B cell (primary cell): ENCODE measurements at regions not wholly inside any gene's neighbourhood (a gene's known extent, or its start where the extent isn't known, plus 50 kb on each side); places are given as distances from the start of the nearest gene placed in this dataset.

Source experiments
- EZH2 ChIP-seq: IDR thresholded peaks from 2 replicates; pipeline ENCODE4 v1.6.1; 2012; ENCODE audit warnings: borderline replicate concordance, low read depth, mild to moderate bottlenecking, moderate library complexity, low read length; ENCODE audit not compliant: insufficient read depth, poor library complexity, severe bottlenecking
- TF ChIP-seq, protein P1 (sequence below): fragments of 200-600 bp; IDR thresholded peaks from one replicate; pipeline ENCODE4 v1.8.0; 2022; ENCODE audit warnings: antibody characterized with exemption, mild to moderate bottlenecking

DNA sequence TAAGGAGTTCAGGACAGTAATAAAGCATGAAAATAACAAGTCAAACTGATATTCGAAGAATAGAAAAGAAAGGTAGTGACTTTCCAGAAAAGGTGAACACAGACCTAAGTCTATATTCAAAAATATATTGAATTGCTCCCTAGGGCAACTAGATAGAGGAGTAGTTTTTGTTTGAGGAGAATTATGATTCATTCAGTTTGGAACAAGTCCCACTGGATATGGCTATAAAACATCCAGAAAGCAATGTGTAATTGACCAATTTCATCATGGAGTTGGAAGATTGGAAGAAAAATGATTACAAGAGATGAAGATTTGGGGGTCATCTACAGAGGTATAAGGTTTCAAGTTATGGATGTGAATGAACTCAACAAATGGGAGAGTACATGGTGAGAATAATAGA lies 117.5 kb upstream of the ZNF462 start:
- TF ChIP-seq, protein P1, sequence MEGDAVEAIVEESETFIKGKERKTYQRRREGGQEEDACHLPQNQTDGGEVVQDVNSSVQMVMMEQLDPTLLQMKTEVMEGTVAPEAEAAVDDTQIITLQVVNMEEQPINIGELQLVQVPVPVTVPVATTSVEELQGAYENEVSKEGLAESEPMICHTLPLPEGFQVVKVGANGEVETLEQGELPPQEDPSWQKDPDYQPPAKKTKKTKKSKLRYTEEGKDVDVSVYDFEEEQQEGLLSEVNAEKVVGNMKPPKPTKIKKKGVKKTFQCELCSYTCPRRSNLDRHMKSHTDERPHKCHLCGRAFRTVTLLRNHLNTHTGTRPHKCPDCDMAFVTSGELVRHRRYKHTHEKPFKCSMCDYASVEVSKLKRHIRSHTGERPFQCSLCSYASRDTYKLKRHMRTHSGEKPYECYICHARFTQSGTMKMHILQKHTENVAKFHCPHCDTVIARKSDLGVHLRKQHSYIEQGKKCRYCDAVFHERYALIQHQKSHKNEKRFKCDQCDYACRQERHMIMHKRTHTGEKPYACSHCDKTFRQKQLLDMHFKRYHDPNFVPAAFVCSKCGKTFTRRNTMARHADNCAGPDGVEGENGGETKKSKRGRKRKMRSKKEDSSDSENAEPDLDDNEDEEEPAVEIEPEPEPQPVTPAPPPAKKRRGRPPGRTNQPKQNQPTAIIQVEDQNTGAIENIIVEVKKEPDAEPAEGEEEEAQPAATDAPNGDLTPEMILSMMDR, result no peak
- TF ChIP-seq EZH2, result no peak
